ENCODE measurements at regions not wholly inside any gene's neighbourhood (a gene's known extent, or its start where the extent isn't known, plus 50 kb on each side); places are given as distances from the start of the nearest gene placed in this dataset.

DNA sequence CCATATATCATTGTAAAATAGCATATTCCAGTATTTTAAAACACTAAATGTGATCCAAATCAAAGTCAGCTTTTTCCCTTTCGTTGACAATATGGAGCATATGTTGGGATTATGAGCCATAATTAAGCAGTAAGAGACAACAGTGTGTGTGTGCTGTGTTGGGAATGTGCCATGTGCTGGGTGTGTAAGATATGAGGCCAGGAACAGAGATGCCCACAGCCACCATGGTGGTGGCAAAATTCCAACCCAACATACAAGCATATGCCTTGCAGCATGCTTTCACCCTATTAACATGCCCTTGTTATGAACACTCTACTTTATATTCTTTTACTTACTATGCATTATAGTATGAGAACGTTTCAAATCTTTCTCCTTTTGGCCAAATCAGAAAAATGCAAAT is 1560.4 kb upstream of the TENM3 start:
- no peaks in the 10 kb centered on the region for H3K79me2 ChIP-seq (ENCODE audit: insufficient read depth, low read length)
- H3K4me3 ChIP-seq (ENCODE audit: insufficient read depth, low read length) = no peak overlapping the region
- H3K4me2 ChIP-seq (ENCODE audit: insufficient read depth, low read length) = no peak overlapping the region
- no peaks in the 10 kb centered on the region for H3K4me1 ChIP-seq (ENCODE audit: insufficient read depth, low read length)
- no peak overlapping the region for H3K27ac ChIP-seq (ENCODE audit: low read depth, low read length)
- no peaks in the 10 kb centered on the region for H3K27me3 ChIP-seq (ENCODE audit: insufficient read depth, low read length)
- no peak overlapping the region for H2AFZ ChIP-seq (ENCODE audit: low read length)
- H4K20me1 ChIP-seq (ENCODE audit: insufficient read depth, low read length) = no peaks in the 10 kb centered on the region
- H3K9me3 ChIP-seq (ENCODE audit: low read depth, low read length) = peaks cover 7% of the 10 kb centered on the region
- TF ChIP-seq CTCF (IDR thresholded peaks at IDR 0.05; ENCODE audit: extremely low read depth, low read depth, low read length) = no peak
- H3K36me3 ChIP-seq (ENCODE audit: insufficient read depth, low read length) = no peaks in the 10 kb centered on the region
- DNase-seq (ENCODE audit: insufficient read length, low spot score, missing footprints) = no peak

DNA sequence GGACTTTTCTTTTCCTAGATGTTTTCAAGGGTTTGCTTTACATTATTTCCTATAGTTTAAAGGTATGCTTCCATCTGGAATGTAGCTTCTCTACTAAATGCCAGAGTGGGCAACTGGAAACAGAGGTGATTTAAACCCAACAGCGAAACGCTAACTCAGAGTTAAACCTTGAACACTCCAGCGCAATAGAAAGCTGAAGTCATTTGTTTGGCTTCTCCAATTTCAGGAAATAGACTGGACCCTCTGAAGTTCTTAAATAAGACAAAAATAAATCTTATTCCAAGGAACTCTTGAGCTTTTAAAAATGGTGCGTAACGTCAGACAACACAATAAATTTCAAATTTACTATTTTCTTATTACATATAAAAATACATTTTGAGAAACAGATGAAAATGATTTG is 1560.0 kb upstream of the TENM3 start:
- H3K9me3 ChIP-seq (ENCODE audit: low read depth, low read length) = peaks cover 7% of the 10 kb centered on the region
- no peak overlapping the region for H2AFZ ChIP-seq (ENCODE audit: low read length)
- H3K27me3 ChIP-seq (ENCODE audit: insufficient read depth, low read length) = no peaks in the 10 kb centered on the region
- no peaks in the 10 kb centered on the region for H3K4me1 ChIP-seq (ENCODE audit: insufficient read depth, low read length)
- no peak overlapping the region for H3K4me2 ChIP-seq (ENCODE audit: insufficient read depth, low read length)
- no peaks in the 10 kb centered on the region for H3K79me2 ChIP-seq (ENCODE audit: insufficient read depth, low read length)
- DNase-seq (ENCODE audit: insufficient read length, low spot score, missing footprints) = no peak
- no peak overlapping the region for H3K27ac ChIP-seq (ENCODE audit: low read depth, low read length)
- TF ChIP-seq CTCF (IDR thresholded peaks at IDR 0.05; ENCODE audit: extremely low read depth, low read depth, low read length) = no peak
- no peaks in the 10 kb centered on the region for H3K36me3 ChIP-seq (ENCODE audit: insufficient read depth, low read length)
- no peak overlapping the region for H3K4me3 ChIP-seq (ENCODE audit: insufficient read depth, low read length)
- no peaks in the 10 kb centered on the region for H4K20me1 ChIP-seq (ENCODE audit: insufficient read depth, low read length)

GRCh38 chr4:180688480-180688879 is 1554.7 kb upstream of the TENM3 start:
- no peak overlapping the region for H3K27ac ChIP-seq (ENCODE audit: low read depth, low read length)
- no peak overlapping the region for H3K4me3 ChIP-seq (ENCODE audit: insufficient read depth, low read length)
- no peak for TF ChIP-seq CTCF (IDR thresholded peaks at IDR 0.05; ENCODE audit: extremely low read depth, low read depth, low read length)
- no peaks in the 10 kb centered on the region for H3K9me3 ChIP-seq (ENCODE audit: low read depth, low read length)
- no peak overlapping the region for H3K4me2 ChIP-seq (ENCODE audit: insufficient read depth, low read length)
- no peaks in the 10 kb centered on the region for H4K20me1 ChIP-seq (ENCODE audit: insufficient read depth, low read length)
- H3K79me2 ChIP-seq (ENCODE audit: insufficient read depth, low read length) = no peaks in the 10 kb centered on the region
- H3K36me3 ChIP-seq (ENCODE audit: insufficient read depth, low read length) = no peaks in the 10 kb centered on the region
- H3K4me1 ChIP-seq (ENCODE audit: insufficient read depth, low read length) = no peaks in the 10 kb centered on the region
- H2AFZ ChIP-seq (ENCODE audit: low read length) = no peak overlapping the region
- DNase-seq (ENCODE audit: insufficient read length, low spot score, missing footprints) = no peak
- no peaks in the 10 kb centered on the region for H3K27me3 ChIP-seq (ENCODE audit: insufficient read depth, low read length)

- H3K4me1 ChIP-seq (ENCODE audit: insufficient read depth, low read length) = no peaks in the 10 kb centered on the region
- TF ChIP-seq CTCF (IDR thresholded peaks at IDR 0.05; ENCODE audit: extremely low read depth, low read depth, low read length) = no peak
Measured at GRCh38 chr4:180694875-180695274, 1548.3 kb upstream of the TENM3 start.

More at GRCh38 chr4:180694875-180695274, 1548.3 kb upstream of the TENM3 start:
- no peak overlapping the region for H3K4me3 ChIP-seq (ENCODE audit: insufficient read depth, low read length)
- peaks cover 5% of the 10 kb centered on the region for H3K9me3 ChIP-seq (ENCODE audit: low read depth, low read length)
- no peaks in the 10 kb centered on the region for H3K79me2 ChIP-seq (ENCODE audit: insufficient read depth, low read length)
- DNase-seq (ENCODE audit: insufficient read length, low spot score, missing footprints) = no peak
- no peaks in the 10 kb centered on the region for H3K27me3 ChIP-seq (ENCODE audit: insufficient read depth, low read length)
- no peak overlapping the region for H3K27ac ChIP-seq (ENCODE audit: low read depth, low read length)
- no peak overlapping the region for H2AFZ ChIP-seq (ENCODE audit: low read length)
- no peaks in the 10 kb centered on the region for H3K36me3 ChIP-seq (ENCODE audit: insufficient read depth, low read length)
- no peak overlapping the region for H3K4me2 ChIP-seq (ENCODE audit: insufficient read depth, low read length)
- H4K20me1 ChIP-seq (ENCODE audit: insufficient read depth, low read length) = no peaks in the 10 kb centered on the region
